Uterus (tissue), 3 donors: ENCODE measurements at regions not wholly inside any gene's neighbourhood (a gene's known extent, or its start where the extent isn't known, plus 50 kb on each side); places are given as distances from the start of the nearest gene placed in this dataset.

Experiments used
- DNase-seq, 2 donors: peaks; one replicate each; pipeline ENCODE4 v3.0.0-alpha.2; 2019 to 2020
- H3K27ac ChIP-seq, 2 donors: fragments of 200-600 bp; sonication (generic); 1 replicate in 1 of 2; 2 replicates in 1 of 2; pipeline ENCODE4 v1.5.1; 2016 to 2018
- H3K27me3 ChIP-seq, 2 donors: fragments of 200-600 bp; sonication (generic); one replicate each; pipeline ENCODE4 v1.5.1; 2018 to 2019; ENCODE audit warnings: control low read depth in 1 of 2
- H3K36me3 ChIP-seq, 2 donors: fragments of 200-600 bp; sonication (generic); one replicate each; pipeline ENCODE4 v1.5.1; 2019; ENCODE audit warnings: control low read depth in 1 of 2
- H3K4me1 ChIP-seq, 2 donors: fragments of 200-600 bp; sonication (generic); one replicate each; pipeline ENCODE4 v1.5.1; 2018 to 2019; ENCODE audit warnings: control low read depth in 1 of 2
- H3K4me3 ChIP-seq, 2 donors: fragments of 200-600 bp; sonication (generic); 1 replicate in 1 of 2; 2 replicates in 1 of 2; pipeline ENCODE4 v1.5.1; 2018 to 2019; ENCODE audit warnings: mild to moderate bottlenecking in 1 of 2
- H3K9me3 ChIP-seq, 2 donors: fragments of 200-600 bp; sonication (generic); one replicate each; pipeline ENCODE4 v1.5.1; 2019; ENCODE audit warnings: control low read depth in 1 of 2
- POLR2A ChIP-seq, 2 donors: fragments of 450-650 bp; IDR thresholded peaks; one replicate each; pipeline ENCODE4 v1.6.1; 2016; ENCODE audit warnings: antibody characterized with exemption in 2 of 2, mild to moderate bottlenecking in 1 of 2, moderate library complexity in 1 of 2
- intact Hi-C: fragments of 100-400 bp; cut with DNase I; formaldehyde crosslinking; loops from one replicate; pipeline ENCODE4 v1.15.1; 2023; ENCODE audit warnings: low total_unique reads
- TF ChIP-seq, protein P1 (sequence below), 4 experiments: fragments of 200-600 bp in 2 of 4; fragments of 450-650 bp in 2 of 4; sonication (generic) in 2 of 4; IDR thresholded peaks; one replicate each; pipeline ENCODE4 v1.5.1; 2016 to 2019; ENCODE audit warnings: antibody characterized with exemption in 4 of 4, mild to moderate bottlenecking in 2 of 4, moderate library complexity in 1 of 4
- donor health status: DM: yes; HTN: yes; CAD: no.

DNA sequence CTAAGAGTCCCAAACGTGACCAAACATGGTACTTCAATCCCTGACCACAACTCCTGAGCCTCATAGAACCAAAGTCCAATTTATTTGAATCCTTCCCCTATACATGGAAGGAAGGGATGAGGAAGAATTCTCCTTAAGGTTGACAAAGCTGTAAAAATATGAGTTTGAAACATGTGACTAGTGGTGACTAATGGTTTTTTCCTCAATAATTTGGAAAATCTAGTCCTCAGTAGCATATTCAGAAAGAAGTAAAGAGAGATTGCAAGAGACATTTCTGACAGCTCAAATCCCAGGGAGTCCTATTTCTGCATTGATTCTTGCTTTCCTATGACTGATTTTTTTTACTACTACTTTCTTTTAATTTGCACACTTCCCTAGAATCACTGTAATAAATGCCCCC is 443.7 kb downstream of the FRK start:
- DNase-seq: no peak

DNA sequence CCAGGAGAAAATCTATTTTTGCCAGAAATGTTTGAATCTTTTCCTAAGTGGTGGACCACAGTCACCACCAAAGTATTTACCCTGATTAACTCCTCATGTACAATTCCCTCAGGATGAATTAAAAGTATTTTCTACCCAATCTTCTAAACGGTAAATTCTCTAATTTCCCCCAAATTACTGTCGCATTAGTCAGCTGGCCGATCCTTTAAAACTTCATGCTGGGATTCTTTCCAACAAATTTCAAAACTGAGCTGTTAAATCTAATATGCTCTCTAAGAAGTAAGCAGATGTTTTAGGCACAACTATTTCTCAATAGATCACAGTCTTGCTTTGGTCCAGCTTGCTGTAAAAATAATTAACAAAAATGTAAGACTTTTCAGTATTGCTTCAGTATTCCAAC is 447.2 kb downstream of the FRK start:
- H3K27me3 ChIP-seq: no peaks in the 10 kb centered on the region
- H3K27ac ChIP-seq: no peak overlapping the region
- no peaks in the 10 kb centered on the region for H3K4me1 ChIP-seq
- DNase-seq: no peak
- no peaks in the 10 kb centered on the region for H3K9me3 ChIP-seq
- intact Hi-C loops: no loop called here
- TF ChIP-seq, protein P1, sequence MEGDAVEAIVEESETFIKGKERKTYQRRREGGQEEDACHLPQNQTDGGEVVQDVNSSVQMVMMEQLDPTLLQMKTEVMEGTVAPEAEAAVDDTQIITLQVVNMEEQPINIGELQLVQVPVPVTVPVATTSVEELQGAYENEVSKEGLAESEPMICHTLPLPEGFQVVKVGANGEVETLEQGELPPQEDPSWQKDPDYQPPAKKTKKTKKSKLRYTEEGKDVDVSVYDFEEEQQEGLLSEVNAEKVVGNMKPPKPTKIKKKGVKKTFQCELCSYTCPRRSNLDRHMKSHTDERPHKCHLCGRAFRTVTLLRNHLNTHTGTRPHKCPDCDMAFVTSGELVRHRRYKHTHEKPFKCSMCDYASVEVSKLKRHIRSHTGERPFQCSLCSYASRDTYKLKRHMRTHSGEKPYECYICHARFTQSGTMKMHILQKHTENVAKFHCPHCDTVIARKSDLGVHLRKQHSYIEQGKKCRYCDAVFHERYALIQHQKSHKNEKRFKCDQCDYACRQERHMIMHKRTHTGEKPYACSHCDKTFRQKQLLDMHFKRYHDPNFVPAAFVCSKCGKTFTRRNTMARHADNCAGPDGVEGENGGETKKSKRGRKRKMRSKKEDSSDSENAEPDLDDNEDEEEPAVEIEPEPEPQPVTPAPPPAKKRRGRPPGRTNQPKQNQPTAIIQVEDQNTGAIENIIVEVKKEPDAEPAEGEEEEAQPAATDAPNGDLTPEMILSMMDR (IDR thresholded peaks at IDR 0.05): no peak
- no peak for TF ChIP-seq POLR2A (IDR thresholded peaks at IDR 0.05)
- H3K36me3 ChIP-seq: no peaks in the 10 kb centered on the region
- no peak overlapping the region for H3K4me3 ChIP-seq

More for the DNA sequence above, 443.7 kb downstream of the FRK start:
- no peak overlapping the region for H3K27ac ChIP-seq
- no peak overlapping the region for H3K4me3 ChIP-seq
- no peaks in the 10 kb centered on the region for H3K9me3 ChIP-seq
- intact Hi-C loops: no loop called here
- no peaks in the 10 kb centered on the region for H3K4me1 ChIP-seq
- no peak for TF ChIP-seq POLR2A (IDR thresholded peaks at IDR 0.05)
- TF ChIP-seq, protein P1 (IDR thresholded peaks at IDR 0.05): no peak
- H3K27me3 ChIP-seq: no peaks in the 10 kb centered on the region
- no peaks in the 10 kb centered on the region for H3K36me3 ChIP-seq

DNA sequence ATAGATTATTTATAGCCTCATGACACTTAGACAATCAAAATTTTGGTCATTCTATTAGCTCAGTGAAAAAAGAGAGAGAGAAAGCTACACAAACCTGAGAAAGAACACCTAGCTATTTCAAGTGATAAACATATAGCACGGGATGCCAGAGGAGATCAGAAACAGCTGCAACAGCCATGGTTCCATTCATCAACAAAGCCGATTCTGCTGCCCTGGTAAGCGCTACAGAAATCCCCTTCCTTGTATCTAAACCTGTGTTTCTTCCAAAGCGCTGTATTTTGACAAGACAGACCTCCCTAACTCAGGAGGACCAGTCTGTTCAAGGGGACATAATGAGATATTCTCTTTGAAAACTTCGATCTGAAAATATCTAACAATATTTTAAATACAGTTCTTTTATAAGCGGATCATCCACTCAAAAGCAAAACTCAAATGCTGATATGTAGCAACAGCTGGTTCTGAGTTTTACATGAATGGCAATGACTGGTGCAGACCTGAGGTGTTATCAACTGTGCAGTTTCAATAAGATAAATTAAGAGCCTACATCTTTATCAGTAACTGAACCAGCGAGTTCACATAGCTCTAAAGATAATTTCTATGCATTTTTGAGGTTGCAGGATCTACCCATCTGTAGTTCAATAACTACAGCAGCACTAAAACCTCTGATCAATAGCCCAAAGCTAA is 447.8 kb downstream of the FRK start:
- no peaks in the 10 kb centered on the region for H3K9me3 ChIP-seq
- no peaks in the 10 kb centered on the region for H3K36me3 ChIP-seq
- DNase-seq: no peak
- TF ChIP-seq, protein P1 (IDR thresholded peaks at IDR 0.05): no peak
- no peak for TF ChIP-seq POLR2A (IDR thresholded peaks at IDR 0.05)
- H3K4me3 ChIP-seq: no peak overlapping the region
- H3K27ac ChIP-seq: no peak overlapping the region
- no peaks in the 10 kb centered on the region for H3K27me3 ChIP-seq
- intact Hi-C loops: no loop called here
- H3K4me1 ChIP-seq: no peaks in the 10 kb centered on the region

DNA sequence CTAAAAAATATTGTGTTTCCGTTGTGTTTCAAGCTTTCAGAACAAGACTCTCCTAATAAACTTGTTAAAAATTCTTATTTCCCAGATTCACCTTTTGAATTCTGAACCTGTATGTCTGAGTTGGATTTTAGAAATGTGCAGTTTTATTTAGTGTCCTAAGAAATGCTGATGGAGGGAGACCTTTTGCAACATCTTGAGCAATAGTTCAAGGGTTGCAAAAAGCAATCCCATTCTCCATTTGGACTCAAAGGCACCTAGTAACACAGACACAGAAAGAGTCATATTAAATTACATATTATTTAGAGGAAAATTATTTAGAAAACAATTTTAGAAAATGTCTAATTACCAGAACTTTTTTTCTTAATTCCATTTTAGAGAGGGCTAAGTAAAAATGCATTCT is 448.5 kb downstream of the FRK start:
- Histone ChIP-seq H3K9me3 (no peaks in the 10 kb centered on the region), H3K27ac (no peak overlapping the region), H3K4me1 (no peaks in the 10 kb centered on the region), H3K4me3 (no peak overlapping the region), H3K27me3 (no peaks in the 10 kb centered on the region), H3K36me3 (no peaks in the 10 kb centered on the region)
- DNase-seq: no peak
- intact Hi-C loops: no loop called here
- TF ChIP-seq, protein P1 (IDR thresholded peaks at IDR 0.05): no peak

DNA sequence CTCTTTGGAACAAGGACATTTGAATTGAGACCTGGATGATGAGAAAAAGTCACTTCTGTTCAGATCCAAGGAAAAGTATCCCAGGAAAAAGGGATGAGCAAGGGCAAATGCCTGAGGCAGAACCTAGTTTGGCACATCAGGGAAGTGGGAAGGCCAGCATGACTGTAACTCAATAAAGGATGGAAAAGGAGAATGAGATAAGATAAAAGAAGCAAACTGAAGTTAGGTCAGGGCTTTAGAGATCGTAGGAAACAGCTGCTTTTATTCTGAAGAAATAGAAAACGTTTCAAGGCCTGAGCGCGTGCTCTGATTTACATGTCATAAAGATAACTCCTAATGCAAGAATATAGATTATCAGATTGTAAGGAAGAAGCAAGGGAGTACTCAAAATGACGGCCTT is 450.0 kb downstream of the FRK start:
- intact Hi-C loops: no loop called here

More for the DNA sequence above, 450.0 kb downstream of the FRK start:
- H3K27ac ChIP-seq: no peak overlapping the region
- H3K36me3 ChIP-seq: no peaks in the 10 kb centered on the region
- no peaks in the 10 kb centered on the region for H3K9me3 ChIP-seq
- no peak overlapping the region for H3K4me3 ChIP-seq
- TF ChIP-seq POLR2A (IDR thresholded peaks at IDR 0.05): no peak
- TF ChIP-seq, protein P1 (IDR thresholded peaks at IDR 0.05): no peak
- no peaks in the 10 kb centered on the region for H3K27me3 ChIP-seq
- no peaks in the 10 kb centered on the region for H3K4me1 ChIP-seq
- no peak for DNase-seq
